Liver (tissue), 8 donors: ENCODE measurements at regions not wholly inside any gene's neighbourhood (a gene's known extent, or its start where the extent isn't known, plus 50 kb on each side); places are given as distances from the start of the nearest gene placed in this dataset.

Source experiments
- DNase-seq: peaks from one replicate; pipeline ENCODE4 v3.0.0-alpha.2; 2017; ENCODE audit warnings: low spot score
- H3K27ac ChIP-seq, 2 donors: one replicate each; pipeline ENCODE4 v1.7.0; 2013; ENCODE audit warnings: inconsistent platforms in 2 of 2, low read length in 2 of 2, control low read depth in 1 of 2, low read depth in 1 of 2, mild to moderate bottlenecking in 1 of 2
- H3K27me3 ChIP-seq, 4 donors: one replicate each; pipeline versions ENCODE4 v1.6.1 to v1.7.0; 2013; ENCODE audit warnings: low read length in 3 of 4, inconsistent platforms in 1 of 4, mild to moderate bottlenecking in 1 of 4, moderate library complexity in 1 of 4; ENCODE audit not compliant: control insufficient read depth in 4 of 4, insufficient read depth in 4 of 4
- H3K36me3 ChIP-seq, 4 donors: one replicate each; pipeline versions ENCODE4 v1.6.1 to v1.7.0; 2013; ENCODE audit warnings: low read length in 3 of 4, mild to moderate bottlenecking in 3 of 4, low read depth in 1 of 4, moderate library complexity in 1 of 4; ENCODE audit not compliant: control insufficient read depth in 4 of 4, insufficient read depth in 3 of 4
- H3K4me1 ChIP-seq, 4 donors: one replicate each; pipeline versions ENCODE4 v1.6.1 to v1.7.0; 2013; ENCODE audit warnings: low read length in 3 of 4, mild to moderate bottlenecking in 3 of 4, moderate library complexity in 1 of 4; ENCODE audit not compliant: control insufficient read depth in 4 of 4, insufficient read depth in 4 of 4
- H3K4me3 ChIP-seq, 3 donors: one replicate each; pipeline versions ENCODE4 v1.6.1 to v1.7.0; 2013; ENCODE audit warnings: low read length in 3 of 3, control low read depth in 1 of 3, low read depth in 1 of 3, mild to moderate bottlenecking in 1 of 3
- H3K9ac ChIP-seq, 2 donors: one replicate each; pipeline ENCODE4 v1.7.0; 2013; ENCODE audit warnings: low read length in 2 of 2, mild to moderate bottlenecking in 2 of 2, moderate library complexity in 2 of 2, control low read depth in 1 of 2, low read depth in 1 of 2
- H3K9me3 ChIP-seq, 4 donors: one replicate each; pipeline versions ENCODE4 v1.6.1 to v1.7.0; 2013; ENCODE audit warnings: low read length in 3 of 4; ENCODE audit not compliant: control insufficient read depth in 4 of 4
- ATF3 ChIP-seq: IDR thresholded peaks from 2 replicates; pipeline ENCODE4 v1.6.1; 2016; ENCODE audit warnings: antibody characterized with exemption
- CTCF ChIP-seq: fragments of 150-350 bp; IDR thresholded peaks from 2 replicates; pipeline ENCODE4 v1.5.1; 2017; ENCODE audit warnings: improper control_type of control experiment, low read depth, low read length; ENCODE audit not compliant: missing input control
- EGR1 ChIP-seq, 2 donors: IDR thresholded peaks; 2 replicates each; pipeline ENCODE4 v1.6.1; 2016 to 2018; ENCODE audit warnings: antibody characterized with exemption in 2 of 2, low read depth in 2 of 2
- FOXA1 ChIP-seq: IDR thresholded peaks from 2 replicates; pipeline ENCODE4 v1.6.1; 2016; ENCODE audit warnings: antibody characterized with exemption
- GABPA ChIP-seq, 2 donors: IDR thresholded peaks in 1 of 2; conservative IDR thresholded peaks in 1 of 2; 2 replicates each; pipeline ENCODE4 v1.6.1; 2016; ENCODE audit warnings: antibody characterized with exemption in 2 of 2, mild to moderate bottlenecking in 1 of 2, moderate library complexity in 1 of 2
- HNF4A ChIP-seq, 2 donors: conservative IDR thresholded peaks; 2 replicates each; pipeline ENCODE4 v1.6.1; 2016; ENCODE audit warnings: antibody characterized with exemption in 2 of 2, mild to moderate bottlenecking in 2 of 2
- HNF4G ChIP-seq: IDR thresholded peaks from 2 replicates; pipeline ENCODE4 v1.6.1; 2016; ENCODE audit warnings: antibody characterized with exemption
- JUND ChIP-seq, 2 donors: IDR thresholded peaks; 2 replicates each; pipeline ENCODE4 v1.6.1; 2016; ENCODE audit warnings: antibody characterized with exemption in 2 of 2
- MAX ChIP-seq: IDR thresholded peaks from 2 replicates; pipeline ENCODE4 v1.6.1; 2016; ENCODE audit warnings: antibody characterized with exemption
- NR2F2 ChIP-seq: IDR thresholded peaks from 2 replicates; pipeline ENCODE4 v1.6.1; 2016; ENCODE audit warnings: antibody characterized with exemption
- RAD21 ChIP-seq, 2 donors: IDR thresholded peaks; 2 replicates each; pipeline ENCODE4 v1.6.1; 2016; ENCODE audit warnings: antibody characterized with exemption in 2 of 2, mild to moderate bottlenecking in 2 of 2
- RXRA ChIP-seq, 2 donors: IDR thresholded peaks; 2 replicates each; pipeline ENCODE4 v1.6.1; 2017 to 2018; ENCODE audit warnings: antibody characterized with exemption in 2 of 2, mild to moderate bottlenecking in 1 of 2
- SP1 ChIP-seq: IDR thresholded peaks from 2 replicates; pipeline ENCODE4 v1.6.1; 2018; ENCODE audit warnings: antibody characterized with exemption, mild to moderate bottlenecking
- TAF1 ChIP-seq: conservative IDR thresholded peaks from 2 replicates; pipeline ENCODE4 v1.6.1; 2016; ENCODE audit warnings: antibody characterized with exemption, mild to moderate bottlenecking
- YY1 ChIP-seq: IDR thresholded peaks from 2 replicates; pipeline ENCODE4 v1.6.1; 2016; ENCODE audit warnings: antibody characterized with exemption, mild to moderate bottlenecking
- WGBS: extraction: QIAGEN DNeasy Blood & Tissue Kit; methylation state at CpG from one replicate; pipeline ENCODE4 v1.1.7; 2013; 5-methylcytosine and 5-hydroxymethylcytosine counted together
- TF ChIP-seq, protein P1 (sequence below): IDR thresholded peaks from 2 replicates; pipeline ENCODE4 v1.6.1; 2016; ENCODE audit warnings: antibody characterized with exemption
- TF ChIP-seq, protein P2 (sequence below): IDR thresholded peaks from 2 replicates; pipeline ENCODE4 v1.6.1; 2016; ENCODE audit warnings: antibody characterized with exemption, mild to moderate bottlenecking
- donor health status: healthy.
- donor health status: healthy.
- donor health status: healthy.
- donor health status: healthy.
- donor health status: healthy.

GRCh38 chr4:100590325-100590724 lies 72.5 kb upstream of the EMCN start:
- H3K27me3 ChIP-seq = no peaks in the 10 kb centered on the region
- H3K27ac ChIP-seq = no peak overlapping the region
- DNase-seq = no peak
- WGBS = 76% methylated on average over 1 of the region's 1 CpG
- no peak overlapping the region for H3K9ac ChIP-seq
- H3K36me3 ChIP-seq = no peaks in the 10 kb centered on the region
- H3K4me1 ChIP-seq = no peaks in the 10 kb centered on the region
- no peak for TF ChIP-seq JUND (IDR thresholded peaks at IDR 0.05)
- no peak for TF ChIP-seq SP1
- TF ChIP-seq RXRA (IDR thresholded peaks at IDR 0.05) = no peak
- TF ChIP-seq HNF4G = no peak
- TF ChIP-seq, protein P1, sequence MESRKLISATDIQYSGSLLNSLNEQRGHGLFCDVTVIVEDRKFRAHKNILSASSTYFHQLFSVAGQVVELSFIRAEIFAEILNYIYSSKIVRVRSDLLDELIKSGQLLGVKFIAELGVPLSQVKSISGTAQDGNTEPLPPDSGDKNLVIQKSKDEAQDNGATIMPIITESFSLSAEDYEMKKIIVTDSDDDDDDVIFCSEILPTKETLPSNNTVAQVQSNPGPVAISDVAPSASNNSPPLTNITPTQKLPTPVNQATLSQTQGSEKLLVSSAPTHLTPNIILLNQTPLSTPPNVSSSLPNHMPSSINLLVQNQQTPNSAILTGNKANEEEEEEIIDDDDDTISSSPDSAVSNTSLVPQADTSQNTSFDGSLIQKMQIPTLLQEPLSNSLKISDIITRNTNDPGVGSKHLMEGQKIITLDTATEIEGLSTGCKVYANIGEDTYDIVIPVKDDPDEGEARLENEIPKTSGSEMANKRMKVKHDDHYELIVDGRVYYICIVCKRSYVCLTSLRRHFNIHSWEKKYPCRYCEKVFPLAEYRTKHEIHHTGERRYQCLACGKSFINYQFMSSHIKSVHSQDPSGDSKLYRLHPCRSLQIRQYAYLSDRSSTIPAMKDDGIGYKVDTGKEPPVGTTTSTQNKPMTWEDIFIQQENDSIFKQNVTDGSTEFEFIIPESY = no peak
- TF ChIP-seq GABPA (IDR thresholded peaks at IDR 0.05 in 1 of 2, conservative IDR thresholded peaks at IDR 0.05 in 1 of 2) = no peak
- no peak for TF ChIP-seq YY1
- TF ChIP-seq RAD21 (IDR thresholded peaks at IDR 0.05) = no peak
- TF ChIP-seq, protein P2, sequence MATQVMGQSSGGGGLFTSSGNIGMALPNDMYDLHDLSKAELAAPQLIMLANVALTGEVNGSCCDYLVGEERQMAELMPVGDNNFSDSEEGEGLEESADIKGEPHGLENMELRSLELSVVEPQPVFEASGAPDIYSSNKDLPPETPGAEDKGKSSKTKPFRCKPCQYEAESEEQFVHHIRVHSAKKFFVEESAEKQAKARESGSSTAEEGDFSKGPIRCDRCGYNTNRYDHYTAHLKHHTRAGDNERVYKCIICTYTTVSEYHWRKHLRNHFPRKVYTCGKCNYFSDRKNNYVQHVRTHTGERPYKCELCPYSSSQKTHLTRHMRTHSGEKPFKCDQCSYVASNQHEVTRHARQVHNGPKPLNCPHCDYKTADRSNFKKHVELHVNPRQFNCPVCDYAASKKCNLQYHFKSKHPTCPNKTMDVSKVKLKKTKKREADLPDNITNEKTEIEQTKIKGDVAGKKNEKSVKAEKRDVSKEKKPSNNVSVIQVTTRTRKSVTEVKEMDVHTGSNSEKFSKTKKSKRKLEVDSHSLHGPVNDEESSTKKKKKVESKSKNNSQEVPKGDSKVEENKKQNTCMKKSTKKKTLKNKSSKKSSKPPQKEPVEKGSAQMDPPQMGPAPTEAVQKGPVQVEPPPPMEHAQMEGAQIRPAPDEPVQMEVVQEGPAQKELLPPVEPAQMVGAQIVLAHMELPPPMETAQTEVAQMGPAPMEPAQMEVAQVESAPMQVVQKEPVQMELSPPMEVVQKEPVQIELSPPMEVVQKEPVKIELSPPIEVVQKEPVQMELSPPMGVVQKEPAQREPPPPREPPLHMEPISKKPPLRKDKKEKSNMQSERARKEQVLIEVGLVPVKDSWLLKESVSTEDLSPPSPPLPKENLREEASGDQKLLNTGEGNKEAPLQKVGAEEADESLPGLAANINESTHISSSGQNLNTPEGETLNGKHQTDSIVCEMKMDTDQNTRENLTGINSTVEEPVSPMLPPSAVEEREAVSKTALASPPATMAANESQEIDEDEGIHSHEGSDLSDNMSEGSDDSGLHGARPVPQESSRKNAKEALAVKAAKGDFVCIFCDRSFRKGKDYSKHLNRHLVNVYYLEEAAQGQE = no peak
- TF ChIP-seq ATF3 = no peak
- no peak for TF ChIP-seq NR2F2
- no peak for TF ChIP-seq FOXA1
- no peak for TF ChIP-seq HNF4A (conservative IDR thresholded peaks at IDR 0.05)
- no peak for TF ChIP-seq EGR1 (IDR thresholded peaks at IDR 0.05; ENCODE audit: low read depth in 2 of 2)
- TF ChIP-seq MAX = no peak
- TF ChIP-seq TAF1 = no peak
- no peak for TF ChIP-seq CTCF
- no peak overlapping the region for H3K4me3 ChIP-seq
- H3K9me3 ChIP-seq = no peaks in the 10 kb centered on the region

DNA sequence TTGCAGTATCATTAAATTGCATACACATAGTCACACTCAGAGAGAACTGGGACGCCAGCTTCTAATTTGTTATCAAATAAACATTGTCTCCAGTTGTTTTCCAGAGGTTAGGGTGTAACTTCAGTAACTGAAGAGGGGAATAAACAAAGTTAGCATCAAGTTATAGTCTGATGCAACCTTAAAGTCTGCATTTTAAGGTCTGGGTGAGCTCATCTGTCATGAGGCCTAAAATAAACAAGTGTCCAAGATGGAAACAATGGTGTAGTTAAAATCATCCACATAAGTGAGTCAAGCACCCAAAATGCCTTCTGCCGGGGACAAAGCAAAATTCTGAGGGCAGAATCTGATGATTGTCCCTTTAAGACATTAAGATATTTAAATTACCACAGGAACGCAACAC lies 70.3 kb upstream of the EMCN start:
- Histone ChIP-seq H3K36me3 (no peaks in the 10 kb centered on the region), H3K9ac (no peak overlapping the region), H3K4me3 (no peak overlapping the region), H3K9me3 (no peaks in the 10 kb centered on the region), H3K27me3 (no peaks in the 10 kb centered on the region), H3K27ac (no peak overlapping the region), H3K4me1 (no peaks in the 10 kb centered on the region)
- WGBS = 76% methylated on average over 3 of the region's 3 CpGs
- no peak for DNase-seq
- TF ChIP-seq RAD21 (IDR thresholded peaks at IDR 0.05) = no peak
- TF ChIP-seq EGR1 (IDR thresholded peaks at IDR 0.05; ENCODE audit: low read depth in 2 of 2) = no peak
- no peak for TF ChIP-seq CTCF
- TF ChIP-seq JUND (IDR thresholded peaks at IDR 0.05) = no peak
- TF ChIP-seq YY1 = no peak
- no peak for TF ChIP-seq GABPA (IDR thresholded peaks at IDR 0.05 in 1 of 2, conservative IDR thresholded peaks at IDR 0.05 in 1 of 2)
